ENCODE measurements at regions not wholly inside any gene's neighbourhood (a gene's known extent, or its start where the extent isn't known, plus 50 kb on each side); places are given as distances from the start of the nearest gene placed in this dataset.

GRCh38 chr20:60271597-60271996 is 313.4 kb downstream of the CDH26 start (continued):
- no peak for TF ChIP-seq CTBP2 (IDR thresholded peaks at IDR 0.05; ENCODE audit: borderline replicate concordance, insufficient read depth, insufficient read length, low read length)
- TF ChIP-seq EP300 (IDR thresholded peaks at IDR 0.05; ENCODE audit: borderline replicate concordance in 1 of 2, low read depth in 2 of 2, low read length in 2 of 2): no peak
- no peak for TF ChIP-seq JUND (IDR thresholded peaks at IDR 0.05; ENCODE audit: low read length)
- TF ChIP-seq EZH2 (IDR thresholded peaks at IDR 0.05; ENCODE audit: low read depth, low read length, severe bottlenecking): no peak
- TF ChIP-seq SIX5 (IDR thresholded peaks at IDR 0.05; ENCODE audit: low read depth, low read length): no peak
- TF ChIP-seq CEBPB (IDR thresholded peaks at IDR 0.05; ENCODE audit: low read depth, low read length): no peak

All from H1 (cell line).